ENCODE measurements at regions not wholly inside any gene's neighbourhood (a gene's known extent, or its start where the extent isn't known, plus 50 kb on each side); places are given as distances from the start of the nearest gene placed in this dataset.

- TF ChIP-seq ZNF710 (CRISPR knock-in tag; IDR thresholded peaks at IDR 0.05; ENCODE audit: borderline replicate concordance) (peak; percentile 80; the same call in 1 of the 2 replicates), FOXO1 (CRISPR knock-in tag; IDR thresholded peaks at IDR 0.05) (peak; percentile 69; the same call in 1 of the 2 replicates), ELF3 (CRISPR knock-in tag; IDR thresholded peaks at IDR 0.05) (peak; percentile 55; the same call in 1 of the 2 replicates), FOSL2 (CRISPR knock-in tag; IDR thresholded peaks at IDR 0.05) (peak; percentile 61; the same call in 1 of the 2 replicates), U2AF1 (optimal IDR thresholded peaks at IDR 0.05; ENCODE audit: low read depth, low read length) (no peak), ZNF256 (CRISPR knock-in tag; conservative IDR thresholded peaks at IDR 0.05) (no peak), MEIS2 (CRISPR knock-in tag; IDR thresholded peaks at IDR 0.05) (peak; percentile 55; the same call in 1 of the 2 replicates), RFX5 (IDR thresholded peaks at IDR 0.05; ENCODE audit: low read depth, low read length) (no peak), FOXK1 (CRISPR knock-in tag; IDR thresholded peaks at IDR 0.05; ENCODE audit: borderline replicate concordance, low read depth) (peak; percentile 11; the same call in 1 of the 2 replicates), SAFB2 (CRISPR knock-in tag; IDR thresholded peaks at IDR 0.05; ENCODE audit: borderline replicate concordance, low read depth) (no peak), TFE3 (CRISPR knock-in tag; IDR thresholded peaks at IDR 0.05) (peak; percentile 73; the same call in 1 of the 2 replicates), SOX13 (IDR thresholded peaks at IDR 0.05) (peak; percentile 76; the same call in 1 of the 2 replicates), SOX13 (CRISPR knock-in tag; conservative IDR thresholded peaks at IDR 0.05 in 1 of 2, IDR thresholded peaks at IDR 0.05 in 1 of 2) (peak in 1 of 2 experiments; percentile 94; a peak in 2 of 4 replicates), CREB1 (IDR thresholded peaks at IDR 0.05) (peak; percentile 62), CREB1 (CRISPR knock-in tag; IDR thresholded peaks at IDR 0.05) (peak; percentile 47; the same call in 1 of the 2 replicates), ZBTB44 (CRISPR knock-in tag; IDR thresholded peaks at IDR 0.05) (no peak), FOXP4 (CRISPR knock-in tag; IDR thresholded peaks at IDR 0.05) (peak; percentile 86), ZNF746 (CRISPR knock-in tag; IDR thresholded peaks at IDR 0.05) (0 out of 2 replicates have a peak, but pooled peaks have one; percentile 50), MED1 (CRISPR knock-in tag; IDR thresholded peaks at IDR 0.05) (peak; percentile 64), HDAC1 (CRISPR knock-in tag; IDR thresholded peaks at IDR 0.05) (peak; percentile 69)
These were observed 111.7 kb downstream of the GLUL start (continued) for GRCh38 chr1:182279724-182280503.
